Endodermal cell (in vitro differentiated cells): ENCODE measurements at regions not wholly inside any gene's neighbourhood (a gene's known extent, or its start where the extent isn't known, plus 50 kb on each side); places are given as distances from the start of the nearest gene placed in this dataset.

Experiments used
- DNase-seq: peaks from one replicate; pipeline ENCODE4 v3.0.0-alpha.2; 2017
- H3K27ac ChIP-seq: 2 replicates; pipeline ENCODE4 v1.5.1; 2013; ENCODE audit warnings: mild to moderate bottlenecking, low read depth, low read length, moderate library complexity
- H3K27me3 ChIP-seq: 2 replicates; pipeline ENCODE4 v1.6.1; 2013; ENCODE audit warnings: mild to moderate bottlenecking, low read length, moderate library complexity; ENCODE audit not compliant: insufficient read depth, control insufficient read depth, poor library complexity, severe bottlenecking
- H3K36me3 ChIP-seq: 2 replicates; pipeline ENCODE4 v1.7.0; 2013; ENCODE audit warnings: mild to moderate bottlenecking, low read length, moderate library complexity; ENCODE audit not compliant: control insufficient read depth, insufficient read depth
- H3K4me1 ChIP-seq: one replicate; pipeline ENCODE4 v1.7.0; 2013; ENCODE audit warnings: low read length; ENCODE audit not compliant: control insufficient read depth, insufficient read depth
- H3K4me3 ChIP-seq: 2 replicates; pipeline ENCODE4 v1.5.1; 2013; ENCODE audit warnings: mild to moderate bottlenecking, low read length, moderate library complexity
- H3K9ac ChIP-seq: 2 replicates; pipeline ENCODE4 v1.6.1; 2013; ENCODE audit warnings: mild to moderate bottlenecking, low read length, moderate library complexity; ENCODE audit not compliant: poor library complexity, severe bottlenecking; ENCODE audit errors: extremely low read depth
- H3K9me3 ChIP-seq: 2 replicates; pipeline ENCODE4 v1.6.1; 2013; ENCODE audit warnings: mild to moderate bottlenecking, low read length, moderate library complexity; ENCODE audit not compliant: control insufficient read depth
- H3K27ac Mint-ChIP-seq: 2 replicates; pipeline ENCODE4 v1.8.0; 2020; ENCODE audit warnings: mixed read lengths
- H3K27me3 Mint-ChIP-seq: 2 replicates; pipeline ENCODE4 v1.8.0; 2021; ENCODE audit warnings: mild to moderate bottlenecking, mixed read lengths; ENCODE audit not compliant: insufficient read depth
- H3K36me3 Mint-ChIP-seq: 2 replicates; pipeline ENCODE4 v1.8.0; 2020; ENCODE audit warnings: low read depth, mixed read lengths
- H3K4me1 Mint-ChIP-seq: 2 replicates; pipeline ENCODE4 v1.8.0; 2020; ENCODE audit warnings: mixed read lengths
- H3K4me3 Mint-ChIP-seq: 2 replicates; pipeline ENCODE4 v1.8.0; 2020; ENCODE audit warnings: mild to moderate bottlenecking, moderate library complexity, mixed read lengths
- H3K9me3 Mint-ChIP-seq: 2 replicates; pipeline ENCODE4 v1.8.0; 2020; ENCODE audit warnings: mild to moderate bottlenecking, mixed read lengths
- WGBS, 2 experiments: methylation state at CpG; one replicate each; pipeline versions ENCODE4 v1.1.5 to v1.1.7; 2013; ENCODE audit warnings: missing lambda C conversion rate in 2 of 2, mixed read lengths in 1 of 2; ENCODE audit not compliant: insufficient coverage in 1 of 2, insufficient read length in 1 of 2; 5-methylcytosine and 5-hydroxymethylcytosine counted together
- TF ChIP-seq, protein P1 (sequence below): fragments of 200-600 bp; sonication (generic); conservative IDR thresholded peaks from 2 replicates; pipeline ENCODE4 v1.5.0; 2021; ENCODE audit warnings: antibody characterized with exemption, mild to moderate bottlenecking

GRCh38 chr2:116749994-116750393 lies 1064.5 kb upstream of the DDX18 start:
- no peak overlapping the region for H3K4me3 ChIP-seq
- TF ChIP-seq, protein P1, sequence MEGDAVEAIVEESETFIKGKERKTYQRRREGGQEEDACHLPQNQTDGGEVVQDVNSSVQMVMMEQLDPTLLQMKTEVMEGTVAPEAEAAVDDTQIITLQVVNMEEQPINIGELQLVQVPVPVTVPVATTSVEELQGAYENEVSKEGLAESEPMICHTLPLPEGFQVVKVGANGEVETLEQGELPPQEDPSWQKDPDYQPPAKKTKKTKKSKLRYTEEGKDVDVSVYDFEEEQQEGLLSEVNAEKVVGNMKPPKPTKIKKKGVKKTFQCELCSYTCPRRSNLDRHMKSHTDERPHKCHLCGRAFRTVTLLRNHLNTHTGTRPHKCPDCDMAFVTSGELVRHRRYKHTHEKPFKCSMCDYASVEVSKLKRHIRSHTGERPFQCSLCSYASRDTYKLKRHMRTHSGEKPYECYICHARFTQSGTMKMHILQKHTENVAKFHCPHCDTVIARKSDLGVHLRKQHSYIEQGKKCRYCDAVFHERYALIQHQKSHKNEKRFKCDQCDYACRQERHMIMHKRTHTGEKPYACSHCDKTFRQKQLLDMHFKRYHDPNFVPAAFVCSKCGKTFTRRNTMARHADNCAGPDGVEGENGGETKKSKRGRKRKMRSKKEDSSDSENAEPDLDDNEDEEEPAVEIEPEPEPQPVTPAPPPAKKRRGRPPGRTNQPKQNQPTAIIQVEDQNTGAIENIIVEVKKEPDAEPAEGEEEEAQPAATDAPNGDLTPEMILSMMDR = no peak

GRCh38 chr2:116754381-116755101 lies 1060.0 kb upstream of the DDX18 start:
- peak overlapping the region; percentile 96 for H3K27ac ChIP-seq
- DNase-seq = peak; percentile 77
- no peaks in the 10 kb centered on the region for H3K36me3 Mint-ChIP-seq

More at GRCh38 chr2:116749994-116750393, 1064.5 kb upstream of the DDX18 start:
- no peak overlapping the region for H3K9ac ChIP-seq
- H3K9me3 ChIP-seq = no peaks in the 10 kb centered on the region
- no peaks in the 10 kb centered on the region for H3K36me3 ChIP-seq
- Mint-ChIP-seq H3K9me3 (no peaks in the 10 kb centered on the region), H3K36me3 (no peaks in the 10 kb centered on the region), H3K4me3 (no peak overlapping the region), H3K4me1 (peaks cover 9% of the 10 kb centered on the region), H3K27ac (no peak overlapping the region), H3K27me3 (no peaks in the 10 kb centered on the region)
- no peaks in the 10 kb centered on the region for H3K27me3 ChIP-seq
- no peak overlapping the region for H3K27ac ChIP-seq
- no peak for DNase-seq
- no peaks in the 10 kb centered on the region for H3K4me1 ChIP-seq

GRCh38 chr2:116761864-116762263 lies 1052.6 kb upstream of the DDX18 start:
- 60 to 72% methylated on average over 1 of the region's 1 CpG for WGBS, 2 experiments
- H3K27ac ChIP-seq = no peak overlapping the region
- Mint-ChIP-seq H3K27me3 (no peaks in the 10 kb centered on the region), H3K4me3 (no peak overlapping the region), H3K4me1 (no peaks in the 10 kb centered on the region), H3K36me3 (no peaks in the 10 kb centered on the region), H3K27ac (no peak overlapping the region), H3K9me3 (no peaks in the 10 kb centered on the region)
- H3K9me3 ChIP-seq = no peaks in the 10 kb centered on the region
- H3K9ac ChIP-seq = no peak overlapping the region
- H3K4me3 ChIP-seq = no peak overlapping the region
- no peak for DNase-seq
- H3K27me3 ChIP-seq = no peaks in the 10 kb centered on the region
- H3K4me1 ChIP-seq = no peaks in the 10 kb centered on the region
- no peaks in the 10 kb centered on the region for H3K36me3 ChIP-seq
- TF ChIP-seq, protein P1 = no peak

More at GRCh38 chr2:116754381-116755101, 1060.0 kb upstream of the DDX18 start:
- no peak overlapping the region for H3K4me3 ChIP-seq
- no peaks in the 10 kb centered on the region for H3K36me3 ChIP-seq
- H3K4me1 ChIP-seq = no peaks in the 10 kb centered on the region
- Mint-ChIP-seq H3K4me1 (peaks cover 9% of the 10 kb centered on the region), H3K4me3 (no peak overlapping the region), H3K27ac (no peak overlapping the region), H3K27me3 (no peaks in the 10 kb centered on the region), H3K9me3 (no peaks in the 10 kb centered on the region)
- TF ChIP-seq, protein P1 = no peak
- no peaks in the 10 kb centered on the region for H3K9me3 ChIP-seq
- H3K9ac ChIP-seq = no peak overlapping the region
- WGBS, 2 experiments = 33 to 57% methylated on average over 3 to 13 of the region's 13 CpGs
- no peaks in the 10 kb centered on the region for H3K27me3 ChIP-seq
